H9 (cell line): ENCODE measurements at regions not wholly inside any gene's neighbourhood (a gene's known extent, or its start where the extent isn't known, plus 50 kb on each side); places are given as distances from the start of the nearest gene placed in this dataset.

Experiments used
- DNase-seq: peaks from one replicate; pipeline ENCODE4 v3.0.0-alpha.2; 2017
- H2AFZ ChIP-seq: one replicate; pipeline ENCODE4 v1.6.1; 2013; ENCODE audit warnings: mild to moderate bottlenecking, low read length, control low read depth, moderate library complexity
- H2AK5ac ChIP-seq: 2 replicates; pipeline ENCODE4 v1.6.1; 2013; ENCODE audit warnings: low read length, control low read depth, mixed read lengths; ENCODE audit not compliant: insufficient read length
- H2BK120ac ChIP-seq: one replicate; pipeline ENCODE4 v1.6.1; 2013; ENCODE audit warnings: low read depth, mild to moderate bottlenecking, low read length, control low read depth, inconsistent platforms; ENCODE audit not compliant: poor library complexity, severe bottlenecking
- H2BK12ac ChIP-seq: 2 replicates; pipeline ENCODE4 v1.6.1; 2013; ENCODE audit warnings: low read length, control low read depth, mixed read lengths, low read depth; ENCODE audit not compliant: insufficient read length
- H2BK15ac ChIP-seq: 2 replicates; pipeline ENCODE4 v1.6.1; 2013; ENCODE audit warnings: low read depth, low read length, control low read depth
- H2BK20ac ChIP-seq: one replicate; pipeline ENCODE4 v1.6.1; 2013; ENCODE audit warnings: low read depth, mild to moderate bottlenecking, low read length, control low read depth, inconsistent platforms; ENCODE audit not compliant: poor library complexity, severe bottlenecking
- H2BK5ac ChIP-seq: 2 replicates; pipeline ENCODE4 v1.6.1; 2013; ENCODE audit warnings: low read length, control low read depth, mixed read lengths; ENCODE audit not compliant: insufficient read length
- H3K14ac ChIP-seq: 2 replicates; pipeline ENCODE4 v1.6.1; 2013; ENCODE audit warnings: low read length, control low read depth; ENCODE audit not compliant: insufficient read depth
- H3K18ac ChIP-seq: 2 replicates; pipeline ENCODE4 v1.6.1; 2013; ENCODE audit warnings: low read depth, mild to moderate bottlenecking, mixed read lengths, low read length, control low read depth; ENCODE audit not compliant: insufficient read length
- H3K23ac ChIP-seq: 2 replicates; pipeline ENCODE4 v1.6.1; 2013; ENCODE audit warnings: low read length, control low read depth, mixed read lengths, low read depth; ENCODE audit not compliant: insufficient read length
- H3K23me2 ChIP-seq: 2 replicates; pipeline ENCODE4 v1.6.1; 2013; ENCODE audit warnings: low read depth, mild to moderate bottlenecking, mixed read lengths, low read length, control low read depth; ENCODE audit not compliant: insufficient read length, poor library complexity, severe bottlenecking
- H3K27ac ChIP-seq: 2 replicates; pipeline ENCODE4 v1.5.1; 2013; ENCODE audit warnings: low read length, control low read depth, mixed read lengths, low read depth; ENCODE audit not compliant: insufficient read length
- H3K27me3 ChIP-seq: 2 replicates; pipeline ENCODE4 v1.6.1; 2013; ENCODE audit warnings: low read length, control low read depth, inconsistent platforms; ENCODE audit not compliant: insufficient read depth
- H3K4ac ChIP-seq: 2 replicates; pipeline ENCODE4 v1.6.1; 2013; ENCODE audit warnings: low read depth, mild to moderate bottlenecking, control low read depth, inconsistent platforms, low read length, moderate library complexity
- H3K4me1 ChIP-seq: 2 replicates; pipeline ENCODE4 v1.6.1; 2013; ENCODE audit warnings: low read length, control low read depth, inconsistent platforms; ENCODE audit not compliant: insufficient read depth
- H3K4me2 ChIP-seq: 2 replicates; pipeline ENCODE4 v1.6.1; 2013; ENCODE audit warnings: low read length, control low read depth, mixed read lengths; ENCODE audit not compliant: insufficient read length, insufficient read depth
- H3K56ac ChIP-seq: 2 replicates; pipeline ENCODE4 v1.6.1; 2013; ENCODE audit warnings: low read depth, mild to moderate bottlenecking, mixed read lengths, low read length, control low read depth; ENCODE audit not compliant: insufficient read length
- H3K79me1 ChIP-seq: 2 replicates; pipeline ENCODE4 v1.6.1; 2013; ENCODE audit warnings: low read depth, mild to moderate bottlenecking, moderate library complexity, low read length, control low read depth, inconsistent platforms; ENCODE audit not compliant: insufficient read depth, poor library complexity, severe bottlenecking
- H3K79me2 ChIP-seq: 2 replicates; pipeline ENCODE4 v1.6.1; 2013; ENCODE audit warnings: low read length, control low read depth, inconsistent platforms; ENCODE audit not compliant: insufficient read depth
- H3K9ac ChIP-seq: 2 replicates; pipeline ENCODE4 v1.6.1; 2013; ENCODE audit warnings: low read length, control low read depth, mixed read lengths; ENCODE audit not compliant: insufficient read length; ENCODE audit errors: extremely low read depth
- H3K9me3 ChIP-seq: one replicate; pipeline ENCODE4 v1.6.1; 2013; ENCODE audit warnings: low read depth, low read length, inconsistent platforms; ENCODE audit not compliant: control insufficient read depth
- H3T11ph ChIP-seq: one replicate; pipeline ENCODE4 v1.6.1; 2013; ENCODE audit warnings: mild to moderate bottlenecking, low read length, control low read depth, inconsistent platforms
- H4K20me1 ChIP-seq: one replicate; pipeline ENCODE4 v1.6.1; 2013; ENCODE audit not compliant: control insufficient read depth, insufficient read length, insufficient read depth
- H4K5ac ChIP-seq: 2 replicates; pipeline ENCODE4 v1.6.1; 2013; ENCODE audit warnings: low read depth, mild to moderate bottlenecking, mixed read lengths, low read length, control low read depth; ENCODE audit not compliant: insufficient read length
- H4K8ac ChIP-seq: replicated peaks from 2 replicates; pipeline ENCODE4 v1.6.1; 2013; ENCODE audit warnings: low read length, control low read depth, mixed read lengths, low read depth; ENCODE audit not compliant: insufficient read length
- H4K91ac ChIP-seq: 2 replicates; pipeline ENCODE4 v1.6.1; 2013; ENCODE audit warnings: low read depth, mild to moderate bottlenecking, moderate library complexity, mixed read lengths, low read length, control low read depth; ENCODE audit not compliant: insufficient read length
- H3K27ac Mint-ChIP-seq, 3 experiments: 2 replicates in 2 of 3; 3 replicates in 1 of 3; pipeline ENCODE4 v1.8.0; 2020 to 2021; ENCODE audit warnings: mixed read lengths in 3 of 3, mild to moderate bottlenecking in 1 of 3, moderate library complexity in 1 of 3
- H3K27me3 Mint-ChIP-seq: 2 replicates; pipeline ENCODE4 v1.8.0; 2021; ENCODE audit warnings: low read depth, mild to moderate bottlenecking, moderate library complexity, mixed read lengths
- H3K36me3 Mint-ChIP-seq, 3 experiments: 2 replicates in 2 of 3; 3 replicates in 1 of 3; pipeline ENCODE4 v1.8.0; 2020 to 2021; ENCODE audit warnings: low read depth in 3 of 3, mixed read lengths in 3 of 3; ENCODE audit not compliant: insufficient read depth in 1 of 3
- H3K4me1 Mint-ChIP-seq, 2 experiments: 2 replicates each; pipeline ENCODE4 v1.8.0; 2020; ENCODE audit warnings: mixed read lengths in 2 of 2
- H3K4me3 Mint-ChIP-seq, 2 experiments: 2 replicates in 1 of 2; 3 replicates in 1 of 2; pipeline ENCODE4 v1.8.0; 2020 to 2021; ENCODE audit warnings: mild to moderate bottlenecking in 2 of 2, mixed read lengths in 2 of 2, moderate library complexity in 1 of 2
- H3K9me3 Mint-ChIP-seq, 2 experiments: 2 replicates in 1 of 2; 3 replicates in 1 of 2; pipeline ENCODE4 v1.8.0; 2020; ENCODE audit warnings: mild to moderate bottlenecking in 2 of 2, mixed read lengths in 2 of 2, moderate library complexity in 1 of 2
- WGBS: extraction: QIAGEN DNeasy Blood & Tissue Kit; methylation state at CpG from one replicate; pipeline ENCODE4 v1.1.7; 2013; ENCODE audit warnings: missing lambda C conversion rate, low lambda C conversion rate, mixed read lengths; ENCODE audit not compliant: insufficient read length; ENCODE audit errors: extremely low coverage; 5-methylcytosine and 5-hydroxymethylcytosine counted together
- TF ChIP-seq, protein P1 (sequence below): fragments of 200-600 bp; sonication (generic); conservative IDR thresholded peaks from 3 replicates; pipeline ENCODE4 v1.8.0; 2021; ENCODE audit warnings: antibody characterized with exemption, mild to moderate bottlenecking

DNA sequence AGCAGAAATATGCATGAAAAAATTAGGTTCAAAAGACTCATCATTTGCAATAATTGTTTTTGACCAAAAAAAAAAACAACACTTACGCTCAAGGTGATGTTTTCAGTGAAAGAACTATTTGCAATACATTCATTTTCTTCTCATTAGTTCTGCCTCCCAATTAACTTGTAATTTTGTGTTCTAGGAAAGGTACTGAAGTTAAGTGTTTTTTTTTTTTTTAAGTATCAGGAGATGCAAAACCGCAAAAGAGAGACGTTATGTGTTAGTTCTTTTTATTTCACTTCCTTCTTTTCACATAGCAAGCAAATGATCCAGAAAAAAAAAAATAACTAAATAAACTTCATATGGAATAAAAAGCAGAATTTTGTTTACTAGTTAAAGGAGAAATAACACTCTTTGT is 735.2 kb upstream of the GCFC2 start:
- H3K79me2 ChIP-seq: no peaks in the 10 kb centered on the region
- no peak overlapping the region for H3K4me2 ChIP-seq
- H2AK5ac ChIP-seq: no peak overlapping the region
- H4K20me1 ChIP-seq: no peaks in the 10 kb centered on the region
- no peaks in the 10 kb centered on the region; the same call in 1 of the 2 replicates for H3K4me1 ChIP-seq
- no peak overlapping the region for H3T11ph ChIP-seq
- no peaks in the 10 kb centered on the region for H3K27me3 Mint-ChIP-seq
- no peak for DNase-seq
- WGBS: no CpG with 5 or more reads among the region's 3 CpGs
- no peak overlapping the region for H4K91ac ChIP-seq
- no peak overlapping the region for H4K8ac ChIP-seq
- H3K4me1 Mint-ChIP-seq: peaks cover 11 to 16% of the 10 kb centered on the region in 2 experiments
- peaks cover 20 to 25% of the 10 kb centered on the region in 2 experiments for H3K9me3 Mint-ChIP-seq
- H2BK12ac ChIP-seq: no peak overlapping the region
- H3K4me3 Mint-ChIP-seq: no peak overlapping the region
- no peaks in the 10 kb centered on the region for H3K27me3 ChIP-seq
- H3K4ac ChIP-seq: no peak overlapping the region
- TF ChIP-seq, protein P1, sequence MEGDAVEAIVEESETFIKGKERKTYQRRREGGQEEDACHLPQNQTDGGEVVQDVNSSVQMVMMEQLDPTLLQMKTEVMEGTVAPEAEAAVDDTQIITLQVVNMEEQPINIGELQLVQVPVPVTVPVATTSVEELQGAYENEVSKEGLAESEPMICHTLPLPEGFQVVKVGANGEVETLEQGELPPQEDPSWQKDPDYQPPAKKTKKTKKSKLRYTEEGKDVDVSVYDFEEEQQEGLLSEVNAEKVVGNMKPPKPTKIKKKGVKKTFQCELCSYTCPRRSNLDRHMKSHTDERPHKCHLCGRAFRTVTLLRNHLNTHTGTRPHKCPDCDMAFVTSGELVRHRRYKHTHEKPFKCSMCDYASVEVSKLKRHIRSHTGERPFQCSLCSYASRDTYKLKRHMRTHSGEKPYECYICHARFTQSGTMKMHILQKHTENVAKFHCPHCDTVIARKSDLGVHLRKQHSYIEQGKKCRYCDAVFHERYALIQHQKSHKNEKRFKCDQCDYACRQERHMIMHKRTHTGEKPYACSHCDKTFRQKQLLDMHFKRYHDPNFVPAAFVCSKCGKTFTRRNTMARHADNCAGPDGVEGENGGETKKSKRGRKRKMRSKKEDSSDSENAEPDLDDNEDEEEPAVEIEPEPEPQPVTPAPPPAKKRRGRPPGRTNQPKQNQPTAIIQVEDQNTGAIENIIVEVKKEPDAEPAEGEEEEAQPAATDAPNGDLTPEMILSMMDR: no peak
- H2BK20ac ChIP-seq: no peak overlapping the region
- no peak overlapping the region for H2BK15ac ChIP-seq
- H2BK5ac ChIP-seq: no peak overlapping the region
- peaks cover 13 to 25% (median 17%) of the 10 kb centered on the region in 3 experiments for H3K36me3 Mint-ChIP-seq
- H3K23ac ChIP-seq: no peak overlapping the region
- no peak overlapping the region for H3K18ac ChIP-seq
- no peak overlapping the region for H4K5ac ChIP-seq
- H3K14ac ChIP-seq: no peak overlapping the region
- no peak overlapping the region for H3K27ac Mint-ChIP-seq
- H3K79me1 ChIP-seq: no peaks in the 10 kb centered on the region
- H3K56ac ChIP-seq: no peak overlapping the region
- no peak overlapping the region for H3K27ac ChIP-seq
- H3K9ac ChIP-seq: no peak overlapping the region
- no peak overlapping the region for H2AFZ ChIP-seq
- H3K23me2 ChIP-seq: no peaks in the 10 kb centered on the region
- H2BK120ac ChIP-seq: no peak overlapping the region
- H3K9me3 ChIP-seq: no peaks in the 10 kb centered on the region
